AG09309 (cell line): ENCODE measurements at regions not wholly inside any gene's neighbourhood (a gene's known extent, or its start where the extent isn't known, plus 50 kb on each side); places are given as distances from the start of the nearest gene placed in this dataset.
"Not testable (repeated sequence)": the region's sequence is repeated elsewhere in the genome, so short reads cannot be mapped to it uniquely, and the experiment has no call there.

Source experiments
- DNase-seq: peaks from one replicate; pipeline ENCODE4 v3.0.0-alpha.2; 2010; ENCODE audit warnings: low read depth
- H3K4me3 ChIP-seq: 2 replicates; pipeline ENCODE4 v1.5.1; 2011; ENCODE audit warnings: mild to moderate bottlenecking, low read depth, low read length, moderate library complexity; ENCODE audit not compliant: control insufficient read depth
- TF ChIP-seq, protein P1 (sequence below): IDR thresholded peaks from 2 replicates; pipeline ENCODE4 v1.5.1; 2011; ENCODE audit warnings: mild to moderate bottlenecking, low read depth, low read length, inconsistent platforms; ENCODE audit not compliant: insufficient read depth, control insufficient read depth; ENCODE audit errors: missing control alignments

DNA sequence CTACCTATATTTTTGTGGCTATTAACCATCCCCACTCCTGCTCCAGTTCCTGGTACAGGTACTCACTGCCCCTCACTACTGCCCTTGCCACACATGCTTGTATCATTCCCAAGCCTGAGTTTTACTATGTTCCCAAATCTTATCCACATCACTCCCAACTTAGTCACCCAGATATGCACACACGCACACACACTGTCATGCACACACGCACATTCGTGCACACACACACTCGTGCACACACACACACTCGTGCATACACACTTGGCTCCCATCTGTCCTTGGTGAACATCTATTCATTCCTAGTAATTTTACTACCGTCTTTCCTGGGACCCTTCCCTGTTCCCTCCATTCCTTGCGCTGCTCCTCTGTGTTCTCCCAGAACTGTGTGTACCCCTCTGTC is 287.2 kb upstream of the RNF32 start:
- no peak overlapping the region for H3K4me3 ChIP-seq
- no peak for DNase-seq
- TF ChIP-seq, protein P1, sequence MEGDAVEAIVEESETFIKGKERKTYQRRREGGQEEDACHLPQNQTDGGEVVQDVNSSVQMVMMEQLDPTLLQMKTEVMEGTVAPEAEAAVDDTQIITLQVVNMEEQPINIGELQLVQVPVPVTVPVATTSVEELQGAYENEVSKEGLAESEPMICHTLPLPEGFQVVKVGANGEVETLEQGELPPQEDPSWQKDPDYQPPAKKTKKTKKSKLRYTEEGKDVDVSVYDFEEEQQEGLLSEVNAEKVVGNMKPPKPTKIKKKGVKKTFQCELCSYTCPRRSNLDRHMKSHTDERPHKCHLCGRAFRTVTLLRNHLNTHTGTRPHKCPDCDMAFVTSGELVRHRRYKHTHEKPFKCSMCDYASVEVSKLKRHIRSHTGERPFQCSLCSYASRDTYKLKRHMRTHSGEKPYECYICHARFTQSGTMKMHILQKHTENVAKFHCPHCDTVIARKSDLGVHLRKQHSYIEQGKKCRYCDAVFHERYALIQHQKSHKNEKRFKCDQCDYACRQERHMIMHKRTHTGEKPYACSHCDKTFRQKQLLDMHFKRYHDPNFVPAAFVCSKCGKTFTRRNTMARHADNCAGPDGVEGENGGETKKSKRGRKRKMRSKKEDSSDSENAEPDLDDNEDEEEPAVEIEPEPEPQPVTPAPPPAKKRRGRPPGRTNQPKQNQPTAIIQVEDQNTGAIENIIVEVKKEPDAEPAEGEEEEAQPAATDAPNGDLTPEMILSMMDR, result no peak

DNA sequence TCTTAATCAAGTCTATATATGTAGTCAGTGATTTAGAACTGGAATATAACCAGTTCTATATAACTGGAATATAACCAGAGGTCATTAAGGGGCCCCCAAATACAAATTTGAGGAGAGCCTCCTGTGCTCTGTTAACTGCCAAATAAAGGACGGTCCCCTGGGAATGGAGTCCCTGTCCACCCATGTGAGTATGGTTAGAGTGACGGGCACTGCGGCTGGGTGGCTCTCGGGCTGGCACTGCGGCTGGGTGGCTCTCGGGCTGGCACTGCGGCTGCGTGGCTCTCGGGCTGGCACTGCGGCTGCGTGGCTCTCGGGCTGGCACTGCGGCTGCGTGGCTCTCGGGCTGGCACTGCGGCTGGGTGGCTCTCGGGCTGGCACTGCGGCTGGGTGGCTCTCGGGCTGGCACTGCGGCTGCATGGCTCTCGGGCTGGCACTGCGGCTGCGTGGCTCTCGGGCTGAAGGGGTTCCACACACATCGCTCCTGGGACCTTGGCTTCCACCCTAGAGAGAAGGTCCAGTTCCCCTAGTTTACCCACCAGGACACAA is 292.8 kb upstream of the RNF32 start:
- DNase-seq, H3K4me3 ChIP-seq: not testable (repeated sequence)

DNA sequence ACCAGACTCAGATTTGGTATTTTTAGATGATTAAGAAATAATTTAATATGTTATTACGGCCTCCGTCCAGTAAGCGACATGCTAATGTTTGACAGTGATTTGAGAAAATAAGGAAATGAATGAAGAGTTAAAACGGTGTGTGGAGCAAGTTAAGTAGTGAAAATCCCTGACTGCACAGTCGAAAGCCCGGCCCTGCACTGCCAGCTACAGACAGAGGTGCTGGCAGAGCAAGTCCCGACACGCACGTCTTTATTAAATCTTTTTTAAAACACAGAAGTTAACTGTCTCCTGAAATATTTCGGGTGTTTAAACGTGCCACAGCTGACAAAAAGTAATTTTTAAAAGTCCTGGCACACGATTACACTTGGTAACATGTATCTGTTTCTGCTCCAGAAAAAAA is 293.4 kb upstream of the RNF32 start:
- TF ChIP-seq, protein P1, result no peak
- no peak overlapping the region for H3K4me3 ChIP-seq
- no peak for DNase-seq

DNA sequence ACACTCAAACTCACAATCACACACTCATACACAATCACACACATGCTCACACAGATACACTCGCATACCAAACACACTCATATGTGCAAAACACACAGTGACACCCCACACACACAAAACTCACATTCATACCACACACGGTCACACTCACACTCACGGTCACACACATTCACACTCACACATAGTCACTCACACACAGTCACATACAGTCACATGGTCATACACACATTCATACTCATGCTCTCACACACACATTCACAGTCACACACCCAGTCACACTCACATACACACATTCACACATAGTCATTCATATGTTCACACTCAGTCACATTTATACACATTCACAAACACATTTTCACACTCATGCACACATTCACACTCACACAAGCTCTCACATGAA is 296.0 kb upstream of the RNF32 start:
- no peak overlapping the region for H3K4me3 ChIP-seq
- no peak for DNase-seq
- TF ChIP-seq, protein P1, result no peak

DNA sequence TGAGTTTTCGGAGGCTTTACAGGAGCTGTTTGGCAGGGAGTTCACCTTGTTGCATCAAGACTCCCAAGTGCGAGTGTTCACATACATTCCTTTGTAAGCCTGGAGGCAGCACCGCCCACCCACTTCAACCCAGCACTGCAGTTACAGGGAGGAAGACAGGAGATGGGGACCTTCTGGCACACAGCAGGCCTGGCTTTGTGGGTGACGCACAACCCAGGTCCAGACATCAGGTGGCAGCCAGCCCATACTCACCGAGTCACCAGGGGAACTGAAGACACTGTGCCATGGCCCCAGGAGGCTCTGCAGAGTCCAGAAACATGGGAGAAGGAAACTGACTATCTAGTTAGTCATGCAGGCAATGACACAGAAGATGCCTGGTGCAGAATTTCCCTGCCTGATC is 305.9 kb upstream of the RNF32 start:
- TF ChIP-seq, protein P1, result no peak
- no peak overlapping the region for H3K4me3 ChIP-seq
- no peak for DNase-seq

DNA sequence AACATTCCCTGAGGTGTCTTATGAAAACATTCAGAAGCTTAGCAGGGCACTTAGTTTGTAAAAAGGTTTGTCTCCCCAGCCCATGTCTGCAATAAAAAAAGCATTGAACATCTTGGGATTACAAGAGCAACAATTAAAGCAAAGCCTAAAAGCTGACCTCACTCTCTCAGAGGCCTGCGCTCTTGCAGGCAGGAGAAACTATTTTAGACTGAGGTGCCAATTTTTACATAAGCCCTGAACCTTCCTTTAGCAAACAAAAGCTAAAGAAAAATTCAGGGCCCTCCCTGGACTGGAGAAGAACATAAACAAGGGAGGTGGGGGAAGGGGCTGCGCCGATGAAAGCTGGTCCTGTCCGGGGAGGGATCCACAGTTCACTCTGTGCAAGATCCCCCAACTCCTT is 312.7 kb upstream of the RNF32 start:
- DNase-seq, result no peak
- TF ChIP-seq, protein P1, result no peak
- no peak overlapping the region for H3K4me3 ChIP-seq

DNA sequence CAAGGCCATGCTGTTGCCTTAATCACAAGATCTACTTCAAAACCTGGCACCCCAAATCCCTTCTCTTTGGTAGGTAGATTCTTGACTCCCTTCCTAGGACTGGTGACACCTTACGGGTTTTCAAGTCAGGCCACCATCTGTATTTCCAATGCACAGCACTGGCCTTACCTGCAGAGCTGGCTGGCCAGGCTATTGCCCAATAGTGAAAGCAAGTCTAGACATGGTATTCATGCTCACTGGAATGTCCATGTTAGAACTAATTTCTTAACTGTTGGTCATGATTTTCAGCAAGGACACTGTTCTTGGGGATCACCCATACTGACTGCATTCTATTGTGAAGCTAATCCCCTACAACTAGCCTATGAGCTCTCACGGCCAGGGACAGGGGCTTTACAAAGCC is 313.1 kb upstream of the RNF32 start:
- H3K4me3 ChIP-seq, result no peak overlapping the region
- TF ChIP-seq, protein P1, result no peak
- no peak for DNase-seq
